ENCODE measurements at regions not wholly inside any gene's neighbourhood (a gene's known extent, or its start where the extent isn't known, plus 50 kb on each side); places are given as distances from the start of the nearest gene placed in this dataset.
A peak's percentile ranks its signal among the peaks of the same experiment; 100 is the strongest.
"Not testable (repeated sequence)": the region's sequence is repeated elsewhere in the genome, so short reads cannot be mapped to it uniquely, and the experiment has no call there.

- no peak for DNase-seq (ENCODE audit: low read depth)
Observed at GRCh38 chr12:78269620-78270019, 438.9 kb downstream of the NAV3 start.

- DNase-seq (ENCODE audit: low read depth), result no peak
Observed at GRCh38 chr12:78271546-78271945, 440.9 kb downstream of the NAV3 start.

- DNase-seq (ENCODE audit: low read depth), result no peak
Observed at GRCh38 chr12:78275886-78276285, 445.2 kb downstream of the NAV3 start.

- DNase-seq (ENCODE audit: low read depth), result no peak
Observed at GRCh38 chr12:78278706-78279190, 448.1 kb downstream of the NAV3 start.

GRCh38 chr12:78279567-78279966 is 448.9 kb downstream of the NAV3 start:
- DNase-seq (ENCODE audit: low read depth), result no peak

- DNase-seq (ENCODE audit: low read depth), result not testable (repeated sequence)
Observed at GRCh38 chr12:78281102-78281501, 450.4 kb downstream of the NAV3 start.

- no peak for DNase-seq (ENCODE audit: low read depth)
Observed at GRCh38 chr12:78284417-78284816, 453.7 kb downstream of the NAV3 start.

GRCh38 chr12:78290606-78291345 is 460.1 kb downstream of the NAV3 start:
- DNase-seq (ENCODE audit: low read depth), result peak; percentile 97

- peak; percentile 39 for DNase-seq (ENCODE audit: low read depth)
Observed at GRCh38 chr12:78293059-78293686, 462.5 kb downstream of the NAV3 start.

- DNase-seq (ENCODE audit: low read depth), result not testable (repeated sequence)
Observed at GRCh38 chr12:78301282-78301681, 470.6 kb downstream of the NAV3 start.

GRCh38 chr12:78305808-78306207 is 475.1 kb downstream of the NAV3 start:
- no peak for DNase-seq (ENCODE audit: low read depth)

- no peak for DNase-seq (ENCODE audit: low read depth)
Observed at GRCh38 chr12:78306236-78306635, 475.5 kb downstream of the NAV3 start.

- DNase-seq (ENCODE audit: low read depth), result no peak
Observed at GRCh38 chr12:78308701-78309100, 478.0 kb downstream of the NAV3 start.

- no peak for DNase-seq (ENCODE audit: low read depth)
Observed at GRCh38 chr12:78315028-78315427, 484.3 kb downstream of the NAV3 start.

- no peak for DNase-seq (ENCODE audit: low read depth)
Observed at GRCh38 chr12:78316136-78316535, 485.4 kb downstream of the NAV3 start.

- no peak for DNase-seq (ENCODE audit: low read depth)
Observed at GRCh38 chr12:78316631-78317468, 486.2 kb downstream of the NAV3 start.

- DNase-seq (ENCODE audit: low read depth), result no peak
Observed at GRCh38 chr12:78321696-78322095, 491.0 kb downstream of the NAV3 start.

- DNase-seq (ENCODE audit: low read depth), result no peak
Observed at GRCh38 chr12:78323226-78323625, 492.5 kb downstream of the NAV3 start.

GRCh38 chr12:78324234-78324633 is 493.5 kb downstream of the NAV3 start:
- no peak for DNase-seq (ENCODE audit: low read depth)

GRCh38 chr12:78328524-78328923 is 497.8 kb downstream of the NAV3 start:
- DNase-seq (ENCODE audit: low read depth), result no peak

- no peak for DNase-seq (ENCODE audit: low read depth)
Observed at GRCh38 chr12:78330131-78330530, 499.4 kb downstream of the NAV3 start.

GRCh38 chr12:78331181-78331580 is 500.5 kb downstream of the NAV3 start:
- no peak for DNase-seq (ENCODE audit: low read depth)

- DNase-seq (ENCODE audit: low read depth), result no peak
Observed at GRCh38 chr12:78331753-78332152, 501.1 kb downstream of the NAV3 start.

Data from HS-5 (cell line).